Upper lobe of left lung (tissue), 6 donors: ENCODE measurements at regions not wholly inside any gene's neighbourhood (a gene's known extent, or its start where the extent isn't known, plus 50 kb on each side); places are given as distances from the start of the nearest gene placed in this dataset.
"Not testable (repeated sequence)": the region's sequence is repeated elsewhere in the genome, so short reads cannot be mapped to it uniquely, and the experiment has no call there.

Experiments used
- ATAC-seq, 2 donors: fragments of 200-7000 bp; cut with Tn5 transposase; one replicate each; pipeline ENCODE4 v1.9.1; 2022; ENCODE audit warnings: mild to moderate bottlenecking in 2 of 2, moderate library complexity in 2 of 2; ENCODE audit not compliant: low FRiP score in 2 of 2
- DNase-seq, 2 donors: peaks; one replicate each; pipeline ENCODE4 v3.0.0-alpha.2; 2019 to 2020
- H3K27ac ChIP-seq, 4 donors: fragments of 200-600 bp; sonication (generic); one replicate each; pipeline ENCODE4 v1.5.1; 2016 to 2019
- H3K27me3 ChIP-seq, 4 donors: fragments of 200-600 bp; sonication (generic); one replicate each; pipeline ENCODE4 v1.5.1; 2017 to 2019
- H3K36me3 ChIP-seq, 4 donors: fragments of 200-600 bp; sonication (generic); one replicate each; pipeline ENCODE4 v1.5.1; 2016 to 2019
- H3K4me1 ChIP-seq, 4 donors: fragments of 200-600 bp; sonication (generic); one replicate each; pipeline ENCODE4 v1.5.1; 2018 to 2019
- H3K4me3 ChIP-seq, 4 donors: fragments of 200-600 bp; sonication (generic); one replicate each; pipeline ENCODE4 v1.5.1; 2017 to 2019; ENCODE audit warnings: mild to moderate bottlenecking in 2 of 4, moderate library complexity in 1 of 4
- H3K9me3 ChIP-seq, 4 donors: fragments of 200-600 bp; sonication (generic); one replicate each; pipeline ENCODE4 v1.5.1; 2018 to 2019
- CTCF ChIP-seq, 6 experiments: fragments of 450-650 bp in 4 of 6; fragments of 200-600 bp in 2 of 6; sonication (generic) in 2 of 6; IDR thresholded peaks; one replicate each; pipeline ENCODE4 v1.5.1; 2016 to 2019; ENCODE audit warnings: antibody characterized with exemption in 6 of 6
- EP300 ChIP-seq, 4 donors: sonication (generic); formaldehyde crosslinking; IDR thresholded peaks; one replicate each; pipeline ENCODE4 v1.5.1; 2017; ENCODE audit warnings: antibody characterized with exemption in 4 of 4, control low read depth in 2 of 4
- POLR2A ChIP-seq, 4 donors: fragments of 450-650 bp; IDR thresholded peaks; one replicate each; pipeline ENCODE4 v1.5.1; 2016 to 2017; ENCODE audit warnings: antibody characterized with exemption in 4 of 4, mild to moderate bottlenecking in 2 of 4
- POLR2AphosphoS5 ChIP-seq, 2 donors: sonication (generic); formaldehyde crosslinking; IDR thresholded peaks; one replicate each; pipeline ENCODE4 v1.5.1; 2017; ENCODE audit warnings: antibody characterized with exemption in 2 of 2
- WGBS, 2 donors: methylation state at CpG; one replicate each; pipeline ENCODE4 v1.1.5; 2017 to 2018; 5-methylcytosine and 5-hydroxymethylcytosine counted together
- donor health status: DM: no; HTN: no; CAD: no; lungs with moderate emphysema.
- donor health status: DM: no; HTN: yes; CAD: no; lungs with severe emphysema.

GRCh38 chr17:30599428-30600059 is 122.3 kb downstream of the GOSR1 start:
- Histone ChIP-seq H3K4me1 (peaks cover 3 to 11% (median 10%) of the 10 kb centered on the region in 4 donors), H3K4me3 (peak overlapping the region in 3 of 4 donors; percentile 68 to 75 (median 71)), H3K27ac (peak overlapping the region; percentile 94 to 98 (median 96)), H3K9me3 (no peaks in the 10 kb centered on the region), H3K36me3 (no peaks in the 10 kb centered on the region), H3K27me3 (no peaks in the 10 kb centered on the region)
- TF ChIP-seq POLR2AphosphoS5 (IDR thresholded peaks at IDR 0.05) (no peak), CTCF (IDR thresholded peaks at IDR 0.05) (no peak), EP300 (IDR thresholded peaks at IDR 0.05) (no peak), POLR2A (IDR thresholded peaks at IDR 0.05) (no peak)
- ATAC-seq = no peak
- 41 to 44% methylated on average over 13 of the region's 13 CpGs for WGBS, 2 donors
- DNase-seq = no peak

- ATAC-seq = no peak
- Histone ChIP-seq H3K4me3 (no peak overlapping the region), H3K4me1 (peaks cover 3 to 11% (median 8%) of the 10 kb centered on the region in 4 donors), H3K27ac (no peak overlapping the region), H3K27me3 (no peaks in the 10 kb centered on the region), H3K36me3 (no peaks in the 10 kb centered on the region), H3K9me3 (no peaks in the 10 kb centered on the region)
- whole genome bisulfite sequencing, 2 donors = 78 to 89% methylated on average over 4 of the region's 4 CpGs
- TF ChIP-seq CTCF (IDR thresholded peaks at IDR 0.05) (no peak), POLR2AphosphoS5 (IDR thresholded peaks at IDR 0.05) (no peak), EP300 (IDR thresholded peaks at IDR 0.05) (no peak)
- DNase-seq = no peak
These were observed 120.6 kb downstream of the GOSR1 start for GRCh38 chr17:30597776-30598288.

GRCh38 chr17:30596948-30597775 is 120.0 kb downstream of the GOSR1 start:
- H3K9me3 ChIP-seq, ATAC-seq: not testable (repeated sequence)

GRCh38 chr17:30594953-30595371 is 117.8 kb downstream of the GOSR1 start:
- H3K27ac ChIP-seq, H3K27me3 ChIP-seq, H3K4me1 ChIP-seq, ATAC-seq, DNase-seq, H3K9me3 ChIP-seq, H3K4me3 ChIP-seq, H3K36me3 ChIP-seq: not testable (repeated sequence)
- 92% methylated on average over 10 of the region's 10 CpGs for WGBS, 2 donors

More at GRCh38 chr17:30596948-30597775, 120.0 kb downstream of the GOSR1 start:
- H3K4me1 ChIP-seq, H3K27me3 ChIP-seq, H3K27ac ChIP-seq, H3K36me3 ChIP-seq, DNase-seq, H3K4me3 ChIP-seq: not testable (repeated sequence)
- WGBS, 2 donors = 92 to 99% methylated on average over 6 to 7 of the region's 8 CpGs

- WGBS, 2 donors = 83 to 87% methylated on average over 18 of the region's 18 CpGs
- Histone ChIP-seq H3K27ac (no peak overlapping the region), H3K36me3 (no peaks in the 10 kb centered on the region), H3K4me1 (peaks cover 0 to 1% (median 0%) of the 10 kb centered on the region in 4 donors), H3K27me3 (no peaks in the 10 kb centered on the region), H3K4me3 (no peak overlapping the region), H3K9me3 (no peaks in the 10 kb centered on the region)
- DNase-seq (no peak), ATAC-seq (no peak)
- TF ChIP-seq CTCF (IDR thresholded peaks at IDR 0.05) (no peak), POLR2A (IDR thresholded peaks at IDR 0.05) (no peak), POLR2AphosphoS5 (IDR thresholded peaks at IDR 0.05) (no peak), EP300 (IDR thresholded peaks at IDR 0.05) (no peak)
These were observed 117.2 kb downstream of the GOSR1 start for GRCh38 chr17:30594223-30594952.
